ENCODE measurements at regions not wholly inside any gene's neighbourhood (a gene's known extent, or its start where the extent isn't known, plus 50 kb on each side); places are given as distances from the start of the nearest gene placed in this dataset.

GRCh38 chr18:22102953-22103646 lies 66.3 kb upstream of the GATA6 start:
- TF ChIP-seq CTCF (IDR thresholded peaks at IDR 0.05; ENCODE audit: insufficient read depth, low read length, poor library complexity, severe bottlenecking) (no peak), EZH2phosphoT487 (conservative IDR thresholded peaks at IDR 0.05; ENCODE audit: low read length) (no peak)
- no peak overlapping the region for H3K9ac ChIP-seq (ENCODE audit: low read length)
- no peak overlapping the region for H3K4me2 ChIP-seq (ENCODE audit: low read depth, low read length, poor library complexity, severe bottlenecking)
- no peak overlapping the region for H2AFZ ChIP-seq (ENCODE audit: low read depth, low read length, severe bottlenecking)
- no peaks in the 10 kb centered on the region for H3F3A ChIP-seq (ENCODE audit: insufficient read depth)
- H3K79me2 ChIP-seq (ENCODE audit: insufficient read depth, low read length): no peaks in the 10 kb centered on the region
- no peak overlapping the region for H3K4me3 ChIP-seq (ENCODE audit: insufficient read depth, low read length, poor library complexity, severe bottlenecking)
- H3K9me2 ChIP-seq (replicated peaks; ENCODE audit: insufficient read depth, low read length): no peaks in the 10 kb centered on the region
- no peaks in the 10 kb centered on the region for H3K27me3 ChIP-seq (ENCODE audit: low read length)
- H4K20me1 ChIP-seq (ENCODE audit: low read depth, low read length): no peaks in the 10 kb centered on the region
- no peaks in the 10 kb centered on the region for H3K9me3 ChIP-seq (ENCODE audit: insufficient read depth, low read length)
- H3K27ac ChIP-seq (ENCODE audit: low read depth, low read length): no peak overlapping the region
- no peaks in the 10 kb centered on the region for H3K36me3 ChIP-seq (ENCODE audit: low read length)

- H4K20me1 ChIP-seq (ENCODE audit: low read depth, low read length): no peaks in the 10 kb centered on the region
- no peak overlapping the region for H3K4me2 ChIP-seq (ENCODE audit: low read depth, low read length, poor library complexity, severe bottlenecking)
- no peaks in the 10 kb centered on the region for H3K9me3 ChIP-seq (ENCODE audit: insufficient read depth, low read length)
- TF ChIP-seq CTCF (IDR thresholded peaks at IDR 0.05; ENCODE audit: insufficient read depth, low read length, poor library complexity, severe bottlenecking) (no peak), EZH2phosphoT487 (conservative IDR thresholded peaks at IDR 0.05; ENCODE audit: low read length) (no peak)
- no peak overlapping the region for H3K27ac ChIP-seq (ENCODE audit: low read depth, low read length)
- no peak overlapping the region for H3K9ac ChIP-seq (ENCODE audit: low read length)
- H3K36me3 ChIP-seq (ENCODE audit: low read length): no peaks in the 10 kb centered on the region
- H3K9me2 ChIP-seq (replicated peaks; ENCODE audit: insufficient read depth, low read length): no peaks in the 10 kb centered on the region
- no peak overlapping the region for H2AFZ ChIP-seq (ENCODE audit: low read depth, low read length, severe bottlenecking)
- no peak overlapping the region for H3K4me3 ChIP-seq (ENCODE audit: insufficient read depth, low read length, poor library complexity, severe bottlenecking)
- no peaks in the 10 kb centered on the region for H3K79me2 ChIP-seq (ENCODE audit: insufficient read depth, low read length)
- no peaks in the 10 kb centered on the region for H3K27me3 ChIP-seq (ENCODE audit: low read length)
- H3F3A ChIP-seq (ENCODE audit: insufficient read depth): no peaks in the 10 kb centered on the region
These were observed 65.8 kb upstream of the GATA6 start for GRCh38 chr18:22103647-22104031.

GRCh38 chr18:22106536-22107292 lies 62.7 kb upstream of the GATA6 start:
- no peak overlapping the region for H2AFZ ChIP-seq (ENCODE audit: low read depth, low read length, severe bottlenecking)
- no peaks in the 10 kb centered on the region for H3K9me3 ChIP-seq (ENCODE audit: insufficient read depth, low read length)
- H3K27me3 ChIP-seq (ENCODE audit: low read length): no peaks in the 10 kb centered on the region
- H3K36me3 ChIP-seq (ENCODE audit: low read length): no peaks in the 10 kb centered on the region
- H3K4me2 ChIP-seq (ENCODE audit: low read depth, low read length, poor library complexity, severe bottlenecking): no peak overlapping the region
- H3K9me2 ChIP-seq (replicated peaks; ENCODE audit: insufficient read depth, low read length): no peaks in the 10 kb centered on the region
- TF ChIP-seq EZH2phosphoT487 (conservative IDR thresholded peaks at IDR 0.05; ENCODE audit: low read length): no peak
- no peak for TF ChIP-seq CTCF (IDR thresholded peaks at IDR 0.05; ENCODE audit: insufficient read depth, low read length, poor library complexity, severe bottlenecking)
- no peak overlapping the region for H3K4me3 ChIP-seq (ENCODE audit: insufficient read depth, low read length, poor library complexity, severe bottlenecking)
- no peak overlapping the region for H3K27ac ChIP-seq (ENCODE audit: low read depth, low read length)
- H3K9ac ChIP-seq (ENCODE audit: low read length): no peak overlapping the region
- no peaks in the 10 kb centered on the region for H3F3A ChIP-seq (ENCODE audit: insufficient read depth)
- H4K20me1 ChIP-seq (ENCODE audit: low read depth, low read length): no peaks in the 10 kb centered on the region
- H3K79me2 ChIP-seq (ENCODE audit: insufficient read depth, low read length): no peaks in the 10 kb centered on the region
